Ascending aorta (tissue), 2 donors: ENCODE measurements at regions not wholly inside any gene's neighbourhood (a gene's known extent, or its start where the extent isn't known, plus 50 kb on each side); places are given as distances from the start of the nearest gene placed in this dataset.

Source experiments
- DNase-seq, 2 donors: peaks; one replicate each; pipeline ENCODE4 v3.0.0-alpha.2; 2019; ENCODE audit warnings: low spot score in 2 of 2
- H3K27ac ChIP-seq, 2 donors: fragments of 200-600 bp; sonication (generic); one replicate each; pipeline ENCODE4 v1.5.1; 2016 to 2017; ENCODE audit warnings: mild to moderate bottlenecking in 1 of 2
- H3K27me3 ChIP-seq: fragments of 200-600 bp; sonication (generic); one replicate; pipeline ENCODE4 v1.5.1; 2017
- H3K36me3 ChIP-seq, 2 donors: fragments of 200-600 bp; sonication (generic); one replicate each; pipeline ENCODE4 v1.5.1; 2016
- H3K4me1 ChIP-seq, 2 donors: fragments of 200-600 bp; sonication (generic); one replicate each; pipeline ENCODE4 v1.5.1; 2016 to 2017; ENCODE audit warnings: mild to moderate bottlenecking in 1 of 2
- H3K4me3 ChIP-seq, 2 donors: fragments of 200-600 bp; sonication (generic); one replicate each; pipeline ENCODE4 v1.5.1; 2016 to 2017; ENCODE audit warnings: mild to moderate bottlenecking in 1 of 2
- H3K9me3 ChIP-seq, 2 donors: fragments of 200-600 bp; sonication (generic); one replicate each; pipeline ENCODE4 v1.5.1; 2016
- CTCF ChIP-seq, 3 experiments: fragments of 200-600 bp in 2 of 3; fragments of 450-650 bp in 1 of 3; sonication (generic) in 2 of 3; IDR thresholded peaks; one replicate each; pipeline ENCODE4 v1.5.1; 2016 to 2019; ENCODE audit warnings: antibody characterized with exemption in 3 of 3, mild to moderate bottlenecking in 1 of 3, moderate library complexity in 1 of 3
- intact Hi-C: fragments of 100-400 bp; cut with DNase I; formaldehyde crosslinking; loops from one replicate; pipeline ENCODE4 v1.15.1; 2023

DNA sequence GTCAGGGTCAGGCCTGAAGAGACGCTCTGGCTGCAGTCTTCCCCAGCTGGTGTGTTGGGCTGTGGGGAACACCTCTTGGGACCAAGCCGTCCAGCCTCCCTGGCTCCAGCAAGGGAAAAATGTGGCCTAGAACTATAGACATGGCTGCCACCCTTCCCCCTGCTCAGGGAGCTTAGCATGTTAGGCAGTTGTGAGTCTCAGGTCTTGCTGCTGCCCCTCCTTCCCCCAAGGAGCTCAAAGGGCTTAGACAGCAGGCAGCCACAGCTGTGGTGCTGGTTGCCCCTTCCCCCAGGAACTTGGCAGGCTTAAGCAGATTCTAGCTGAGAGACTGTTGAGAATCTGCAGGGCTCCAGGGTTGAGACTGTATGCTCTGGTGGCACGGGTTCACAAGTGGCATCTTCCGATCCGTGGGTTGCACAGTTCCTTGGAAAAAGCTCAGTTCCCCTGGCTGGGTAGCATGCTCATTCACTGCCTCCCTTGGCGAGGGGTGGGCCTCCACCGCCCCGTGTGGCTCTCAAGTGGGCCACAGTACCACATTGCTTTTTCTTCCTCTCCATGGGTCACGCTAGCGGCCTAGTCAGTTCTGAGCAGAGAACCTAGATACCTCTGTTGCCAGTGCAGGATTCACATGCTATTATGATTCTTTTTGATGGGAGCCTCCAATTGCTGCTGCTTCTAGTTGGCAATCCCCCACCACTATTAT, 1258.6 kb downstream of the OLFM4 start:
- no peak for DNase-seq
- Histone ChIP-seq H3K4me3 (no peak overlapping the region), H3K4me1 (no peaks in the 10 kb centered on the region), H3K9me3 (peaks cover 0 to 6% of the 10 kb centered on the region in 2 donors), H3K27ac (no peak overlapping the region), H3K36me3 (no peaks in the 10 kb centered on the region), H3K27me3 (no peaks in the 10 kb centered on the region)
- intact Hi-C loops = no loop called here
- no peak for TF ChIP-seq CTCF (IDR thresholded peaks at IDR 0.05)

DNA sequence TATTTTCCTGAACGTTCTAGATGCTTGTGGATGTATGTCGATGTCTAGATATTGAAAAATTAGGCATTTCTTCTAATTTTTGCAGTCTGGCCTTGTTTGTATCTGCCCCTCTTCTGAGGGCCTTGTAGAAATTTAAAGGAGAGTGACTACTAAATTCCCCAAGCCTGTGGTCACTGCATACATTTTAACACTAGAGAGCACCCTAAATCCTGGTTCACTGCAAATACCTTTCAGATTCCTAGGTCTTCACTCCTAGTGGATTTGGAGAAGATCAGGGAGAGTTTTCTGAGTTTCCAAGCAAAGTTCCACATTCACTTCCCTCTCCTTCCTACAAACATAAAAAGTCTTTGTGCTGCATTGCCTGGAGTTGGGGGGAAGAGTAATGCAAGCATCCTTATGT, 1272.5 kb downstream of the OLFM4 start:
- TF ChIP-seq CTCF (IDR thresholded peaks at IDR 0.05) = no peak
- Histone ChIP-seq H3K9me3 (no peaks in the 10 kb centered on the region), H3K4me3 (no peak overlapping the region), H3K27ac (no peak overlapping the region), H3K4me1 (no peaks in the 10 kb centered on the region), H3K27me3 (no peaks in the 10 kb centered on the region), H3K36me3 (no peaks in the 10 kb centered on the region)
- intact Hi-C loops = no loop called here
- no peak for DNase-seq

- intact Hi-C loops = no loop called here
- no peaks in the 10 kb centered on the region for H3K4me1 ChIP-seq
- no peaks in the 10 kb centered on the region for H3K9me3 ChIP-seq
- H3K27ac ChIP-seq = no peak overlapping the region
- no peaks in the 10 kb centered on the region for H3K36me3 ChIP-seq
- H3K4me3 ChIP-seq = no peak overlapping the region
- H3K27me3 ChIP-seq = no peaks in the 10 kb centered on the region
- DNase-seq = no peak
- TF ChIP-seq CTCF (IDR thresholded peaks at IDR 0.05) = no peak
These were observed 1276.8 kb downstream of the OLFM4 start for GRCh38 chr13:54305377-54305776.

GRCh38 chr13:54312885-54313284, 1284.3 kb downstream of the OLFM4 start:
- H3K4me3 ChIP-seq = no peak overlapping the region
- no peak for TF ChIP-seq CTCF (IDR thresholded peaks at IDR 0.05)
- intact Hi-C loops = no loop called here
- H3K4me1 ChIP-seq = no peaks in the 10 kb centered on the region
- H3K27me3 ChIP-seq = no peaks in the 10 kb centered on the region
- H3K36me3 ChIP-seq = no peaks in the 10 kb centered on the region
- DNase-seq = no peak
- H3K9me3 ChIP-seq = no peaks in the 10 kb centered on the region
- no peak overlapping the region for H3K27ac ChIP-seq

- Histone ChIP-seq H3K36me3 (no peaks in the 10 kb centered on the region), H3K27me3 (no peaks in the 10 kb centered on the region), H3K4me1 (no peaks in the 10 kb centered on the region), H3K4me3 (no peak overlapping the region), H3K27ac (no peak overlapping the region), H3K9me3 (no peaks in the 10 kb centered on the region)
- intact Hi-C loops = no loop called here
- no peak for DNase-seq
- no peak for TF ChIP-seq CTCF (IDR thresholded peaks at IDR 0.05)
These were observed 1289.1 kb downstream of the OLFM4 start for GRCh38 chr13:54317722-54318121.

GRCh38 chr13:54337540-54337939, 1308.9 kb downstream of the OLFM4 start:
- H3K9me3 ChIP-seq = no peaks in the 10 kb centered on the region
- H3K4me1 ChIP-seq = no peaks in the 10 kb centered on the region
- TF ChIP-seq CTCF (IDR thresholded peaks at IDR 0.05) = no peak
- DNase-seq = no peak
- intact Hi-C loops = no loop called here
- no peaks in the 10 kb centered on the region for H3K27me3 ChIP-seq
- no peak overlapping the region for H3K4me3 ChIP-seq
- H3K36me3 ChIP-seq = no peaks in the 10 kb centered on the region
- H3K27ac ChIP-seq = no peak overlapping the region
